Transverse colon (tissue), 3 donors: ENCODE measurements at regions not wholly inside any gene's neighbourhood (a gene's known extent, or its start where the extent isn't known, plus 50 kb on each side); places are given as distances from the start of the nearest gene placed in this dataset.

ENCODE experiments used
- EP300 ChIP-seq: sonication (generic); formaldehyde crosslinking; IDR thresholded peaks from one replicate; pipeline ENCODE4 v1.6.1; 2017; ENCODE audit warnings: antibody characterized with exemption, low read depth
- TF ChIP-seq, protein P1 (sequence below), 5 experiments: fragments of 200-600 bp in 3 of 5; fragments of 450-650 bp in 2 of 5; sonication (generic) in 3 of 5; IDR thresholded peaks; 1 replicate in 2 of 5; 2 replicates in 3 of 5; pipeline ENCODE4 v1.5.1; 2016 to 2017; ENCODE audit warnings: antibody characterized with exemption in 5 of 5, inconsistent platforms in 3 of 5, mild to moderate bottlenecking in 2 of 5, moderate library complexity in 1 of 5

- TF ChIP-seq, protein P1, sequence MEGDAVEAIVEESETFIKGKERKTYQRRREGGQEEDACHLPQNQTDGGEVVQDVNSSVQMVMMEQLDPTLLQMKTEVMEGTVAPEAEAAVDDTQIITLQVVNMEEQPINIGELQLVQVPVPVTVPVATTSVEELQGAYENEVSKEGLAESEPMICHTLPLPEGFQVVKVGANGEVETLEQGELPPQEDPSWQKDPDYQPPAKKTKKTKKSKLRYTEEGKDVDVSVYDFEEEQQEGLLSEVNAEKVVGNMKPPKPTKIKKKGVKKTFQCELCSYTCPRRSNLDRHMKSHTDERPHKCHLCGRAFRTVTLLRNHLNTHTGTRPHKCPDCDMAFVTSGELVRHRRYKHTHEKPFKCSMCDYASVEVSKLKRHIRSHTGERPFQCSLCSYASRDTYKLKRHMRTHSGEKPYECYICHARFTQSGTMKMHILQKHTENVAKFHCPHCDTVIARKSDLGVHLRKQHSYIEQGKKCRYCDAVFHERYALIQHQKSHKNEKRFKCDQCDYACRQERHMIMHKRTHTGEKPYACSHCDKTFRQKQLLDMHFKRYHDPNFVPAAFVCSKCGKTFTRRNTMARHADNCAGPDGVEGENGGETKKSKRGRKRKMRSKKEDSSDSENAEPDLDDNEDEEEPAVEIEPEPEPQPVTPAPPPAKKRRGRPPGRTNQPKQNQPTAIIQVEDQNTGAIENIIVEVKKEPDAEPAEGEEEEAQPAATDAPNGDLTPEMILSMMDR (IDR thresholded peaks at IDR 0.05), result no peak
- TF ChIP-seq EP300, result no peak
Observed at GRCh38 chr17:72481572-72481971, 360.8 kb downstream of the SOX9 start.
